ENCODE measurements at regions not wholly inside any gene's neighbourhood (a gene's known extent, or its start where the extent isn't known, plus 50 kb on each side); places are given as distances from the start of the nearest gene placed in this dataset.
"Not testable (repeated sequence)": the region's sequence is repeated elsewhere in the genome, so short reads cannot be mapped to it uniquely, and the experiment has no call there.

GRCh38 chr18:43830303-43830702 lies 553.0 kb upstream of the SYT4 start:
- no peaks in the 10 kb centered on the region for H3K4me1 ChIP-seq
- H3K4me3 ChIP-seq: no peak overlapping the region
- WGBS: 84% methylated on average over 1 of the region's 1 CpG
- TF ChIP-seq EP300 (IDR thresholded peaks at IDR 0.05) (no peak), POLR2AphosphoS5 (IDR thresholded peaks at IDR 0.05) (no peak), POLR2A (IDR thresholded peaks at IDR 0.05) (no peak), CTCF (IDR thresholded peaks at IDR 0.05) (no peak)
- H3K27ac ChIP-seq: no peak overlapping the region
- no peaks in the 10 kb centered on the region for H3K36me3 ChIP-seq
- no peak for DNase-seq (ENCODE audit: low spot score in 2 of 2)
- H3K27me3 ChIP-seq: no peaks in the 10 kb centered on the region
- no peaks in the 10 kb centered on the region for H3K9me3 ChIP-seq

GRCh38 chr18:43830947-43831346 lies 553.7 kb upstream of the SYT4 start:
- Histone ChIP-seq H3K4me3 (no peak overlapping the region), H3K4me1 (no peaks in the 10 kb centered on the region), H3K9me3 (no peaks in the 10 kb centered on the region), H3K27me3 (no peaks in the 10 kb centered on the region), H3K36me3 (no peaks in the 10 kb centered on the region), H3K27ac (no peak overlapping the region)
- TF ChIP-seq EP300 (IDR thresholded peaks at IDR 0.05): no peak
- no peak for TF ChIP-seq POLR2AphosphoS5 (IDR thresholded peaks at IDR 0.05)
- no peak for TF ChIP-seq POLR2A (IDR thresholded peaks at IDR 0.05)
- no peak for TF ChIP-seq CTCF (IDR thresholded peaks at IDR 0.05)
- DNase-seq (ENCODE audit: low spot score in 2 of 2): no peak
- WGBS: 64% methylated on average over 6 of the region's 6 CpGs

- no peaks in the 10 kb centered on the region for H3K9me3 ChIP-seq
- H3K27ac ChIP-seq: peak overlapping the region; percentile 74
- no peak for DNase-seq (ENCODE audit: low spot score in 2 of 2)
- TF ChIP-seq CTCF (IDR thresholded peaks at IDR 0.05): no peak
- no peak for TF ChIP-seq POLR2A (IDR thresholded peaks at IDR 0.05)
- TF ChIP-seq EP300 (IDR thresholded peaks at IDR 0.05): no peak
- TF ChIP-seq POLR2AphosphoS5 (IDR thresholded peaks at IDR 0.05): no peak
- WGBS: 56% methylated on average over 1 of the region's 1 CpG
- no peaks in the 10 kb centered on the region for H3K36me3 ChIP-seq
- peaks cover 6% of the 10 kb centered on the region for H3K4me1 ChIP-seq
- no peaks in the 10 kb centered on the region for H3K27me3 ChIP-seq
- H3K4me3 ChIP-seq: no peak overlapping the region
Observed at GRCh38 chr18:43846299-43846698, 569.0 kb upstream of the SYT4 start.

- Histone ChIP-seq H3K4me3 (no peak overlapping the region), H3K36me3 (no peaks in the 10 kb centered on the region), H3K9me3 (no peaks in the 10 kb centered on the region), H3K27ac (peak overlapping the region; percentile 74), H3K27me3 (no peaks in the 10 kb centered on the region), H3K4me1 (peaks cover 6% of the 10 kb centered on the region)
- TF ChIP-seq POLR2A (IDR thresholded peaks at IDR 0.05) (no peak), CTCF (IDR thresholded peaks at IDR 0.05) (no peak), POLR2AphosphoS5 (IDR thresholded peaks at IDR 0.05) (no peak), EP300 (IDR thresholded peaks at IDR 0.05) (no peak)
- DNase-seq (ENCODE audit: low spot score in 2 of 2): no peak
- WGBS: 39% methylated on average over 8 of the region's 8 CpGs
Observed at GRCh38 chr18:43847164-43848091, 570.1 kb upstream of the SYT4 start.

- DNase-seq (ENCODE audit: low spot score in 2 of 2); H3K36me3 ChIP-seq; H3K27ac ChIP-seq; H3K4me1 ChIP-seq; H3K27me3 ChIP-seq; H3K4me3 ChIP-seq; H3K9me3 ChIP-seq: not testable (repeated sequence)
- 69% methylated on average over 2 of the region's 2 CpGs for WGBS
Observed at GRCh38 chr18:43849831-43850230, 572.5 kb upstream of the SYT4 start.

Data from suprapubic skin (tissue), 4 donors.